ENCODE measurements at regions not wholly inside any gene's neighbourhood (a gene's known extent, or its start where the extent isn't known, plus 50 kb on each side); places are given as distances from the start of the nearest gene placed in this dataset.
A peak's percentile ranks its signal among the peaks of the same experiment; 100 is the strongest.

DNA sequence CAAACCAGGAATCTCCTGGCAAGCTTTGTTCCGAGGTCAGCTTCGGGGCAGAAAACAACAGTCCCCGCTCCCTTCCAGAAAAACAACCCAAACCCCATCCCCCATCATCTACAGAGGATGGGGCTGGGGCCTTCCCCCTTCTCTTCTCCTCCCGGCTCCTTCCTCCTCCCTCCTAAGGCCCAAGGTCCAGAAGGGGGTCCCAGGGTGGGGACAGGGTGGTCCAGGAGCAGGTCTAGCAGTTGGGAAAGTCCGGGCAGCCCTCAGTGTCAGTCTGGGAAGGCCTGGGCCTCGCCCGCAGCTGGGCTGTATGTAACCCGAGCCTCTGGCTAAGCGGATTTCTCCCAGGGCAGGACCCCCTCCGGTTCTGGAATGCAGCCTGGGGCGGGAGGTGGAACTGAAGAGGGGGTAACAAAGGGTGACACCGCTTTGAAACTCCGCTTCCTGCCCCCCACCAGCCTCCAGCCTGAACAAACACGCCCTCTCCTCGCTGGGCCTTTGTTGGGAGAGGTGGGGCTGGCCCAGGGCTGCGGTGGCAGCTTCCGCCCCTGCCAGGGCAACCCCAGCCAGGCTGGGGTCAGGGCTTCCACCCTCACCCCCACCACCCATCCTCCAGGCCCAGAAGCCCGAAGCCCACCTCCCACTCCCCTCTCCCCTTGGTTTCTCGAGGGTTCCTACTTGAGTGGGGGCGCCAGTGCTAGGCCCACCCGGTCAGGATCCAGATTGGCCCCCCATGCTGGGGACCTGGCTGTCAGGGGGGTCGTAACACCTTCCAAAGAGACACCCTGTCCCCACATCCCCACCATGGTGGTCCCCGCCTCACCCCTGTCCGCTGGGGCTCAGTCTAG, 63.5 kb downstream of the C9orf50 start:
- peak overlapping the region; percentile 95 for H2AFZ ChIP-seq (ENCODE audit: low read depth)
- H3K79me2 ChIP-seq (ENCODE audit: insufficient read depth), result no peaks in the 10 kb centered on the region
- H3F3A ChIP-seq (replicated peaks; ENCODE audit: insufficient read depth), result no peaks in the 10 kb centered on the region
- H3K4me1 ChIP-seq (ENCODE audit: control insufficient read depth in 1 of 2, insufficient read depth in 2 of 2, low read depth in 1 of 2, low read length in 1 of 2), result peaks cover 19 to 38% of the 10 kb centered on the region in 2 experiments
- no peak overlapping the region for H3K4me2 ChIP-seq
- WGBS (ENCODE audit: low lambda C conversion rate), result 83% methylated on average over 7 of the region's 24 CpGs
- peak overlapping the region; percentile 20 to 91; a peak in 2 of 4 replicates for H3K27ac ChIP-seq (ENCODE audit: low read depth in 2 of 2, low read length in 1 of 2)
- H3K9me3 ChIP-seq, result no peaks in the 10 kb centered on the region
- CTCF ChIA-PET, result interaction anchor here (1.6 kb wide), 1 partner anchor 58 kb away, joined by 4 read pairs; no protein-coding TSS in a partner anchor
- no peaks in the 10 kb centered on the region for H3K9me2 ChIP-seq
- no peaks in the 10 kb centered on the region for H4K20me1 ChIP-seq (ENCODE audit: insufficient read depth)
- no peaks in the 10 kb centered on the region for H3K36me3 ChIP-seq (replicated peaks in 1 of 2; ENCODE audit: control insufficient read depth in 1 of 2, insufficient read depth in 2 of 2, low read length in 1 of 2)
- no peaks in the 10 kb centered on the region for H3K27me3 ChIP-seq (ENCODE audit: insufficient read depth)
- peak overlapping the region; percentile 55 for H3K9ac ChIP-seq
- H3K4me3 ChIP-seq (ENCODE audit: low read depth in 2 of 2, low read length in 1 of 2), result no peak overlapping the region
- no peak for DNase-seq
- POLR2A ChIA-PET, result no interaction called here
- peak in 1 of 2 experiments; percentile 21; a peak in 1 of 4 replicates for TF ChIP-seq EP300 (IDR thresholded peaks at IDR 0.05; ENCODE audit: borderline replicate concordance in 1 of 2, low read depth in 1 of 2, low read length in 1 of 2)
- no peak for TF ChIP-seq ZBTB33 (IDR thresholded peaks at IDR 0.05; ENCODE audit: borderline replicate concordance, low read depth)
- peak; percentile 9 for TF ChIP-seq CHD2 (IDR thresholded peaks at IDR 0.05; ENCODE audit: low read length, partially characterized antibody)
- TF ChIP-seq, protein P1, sequence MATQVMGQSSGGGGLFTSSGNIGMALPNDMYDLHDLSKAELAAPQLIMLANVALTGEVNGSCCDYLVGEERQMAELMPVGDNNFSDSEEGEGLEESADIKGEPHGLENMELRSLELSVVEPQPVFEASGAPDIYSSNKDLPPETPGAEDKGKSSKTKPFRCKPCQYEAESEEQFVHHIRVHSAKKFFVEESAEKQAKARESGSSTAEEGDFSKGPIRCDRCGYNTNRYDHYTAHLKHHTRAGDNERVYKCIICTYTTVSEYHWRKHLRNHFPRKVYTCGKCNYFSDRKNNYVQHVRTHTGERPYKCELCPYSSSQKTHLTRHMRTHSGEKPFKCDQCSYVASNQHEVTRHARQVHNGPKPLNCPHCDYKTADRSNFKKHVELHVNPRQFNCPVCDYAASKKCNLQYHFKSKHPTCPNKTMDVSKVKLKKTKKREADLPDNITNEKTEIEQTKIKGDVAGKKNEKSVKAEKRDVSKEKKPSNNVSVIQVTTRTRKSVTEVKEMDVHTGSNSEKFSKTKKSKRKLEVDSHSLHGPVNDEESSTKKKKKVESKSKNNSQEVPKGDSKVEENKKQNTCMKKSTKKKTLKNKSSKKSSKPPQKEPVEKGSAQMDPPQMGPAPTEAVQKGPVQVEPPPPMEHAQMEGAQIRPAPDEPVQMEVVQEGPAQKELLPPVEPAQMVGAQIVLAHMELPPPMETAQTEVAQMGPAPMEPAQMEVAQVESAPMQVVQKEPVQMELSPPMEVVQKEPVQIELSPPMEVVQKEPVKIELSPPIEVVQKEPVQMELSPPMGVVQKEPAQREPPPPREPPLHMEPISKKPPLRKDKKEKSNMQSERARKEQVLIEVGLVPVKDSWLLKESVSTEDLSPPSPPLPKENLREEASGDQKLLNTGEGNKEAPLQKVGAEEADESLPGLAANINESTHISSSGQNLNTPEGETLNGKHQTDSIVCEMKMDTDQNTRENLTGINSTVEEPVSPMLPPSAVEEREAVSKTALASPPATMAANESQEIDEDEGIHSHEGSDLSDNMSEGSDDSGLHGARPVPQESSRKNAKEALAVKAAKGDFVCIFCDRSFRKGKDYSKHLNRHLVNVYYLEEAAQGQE (IDR thresholded peaks at IDR 0.05; ENCODE audit: low read depth, low read length), result 0 out of 2 replicates have a peak, but pooled peaks have one; percentile 8
- TF ChIP-seq TCF12 (IDR thresholded peaks at IDR 0.05), result peak; percentile 55; the same call in 1 of the 2 replicates
- TF ChIP-seq RAD21 (IDR thresholded peaks at IDR 0.05; ENCODE audit: low read length), result no peak
- TF ChIP-seq TAF1 (IDR thresholded peaks at IDR 0.05; ENCODE audit: borderline replicate concordance, low read depth, low read length), result 0 out of 2 replicates have a peak, but pooled peaks have one; percentile 22

DNA sequence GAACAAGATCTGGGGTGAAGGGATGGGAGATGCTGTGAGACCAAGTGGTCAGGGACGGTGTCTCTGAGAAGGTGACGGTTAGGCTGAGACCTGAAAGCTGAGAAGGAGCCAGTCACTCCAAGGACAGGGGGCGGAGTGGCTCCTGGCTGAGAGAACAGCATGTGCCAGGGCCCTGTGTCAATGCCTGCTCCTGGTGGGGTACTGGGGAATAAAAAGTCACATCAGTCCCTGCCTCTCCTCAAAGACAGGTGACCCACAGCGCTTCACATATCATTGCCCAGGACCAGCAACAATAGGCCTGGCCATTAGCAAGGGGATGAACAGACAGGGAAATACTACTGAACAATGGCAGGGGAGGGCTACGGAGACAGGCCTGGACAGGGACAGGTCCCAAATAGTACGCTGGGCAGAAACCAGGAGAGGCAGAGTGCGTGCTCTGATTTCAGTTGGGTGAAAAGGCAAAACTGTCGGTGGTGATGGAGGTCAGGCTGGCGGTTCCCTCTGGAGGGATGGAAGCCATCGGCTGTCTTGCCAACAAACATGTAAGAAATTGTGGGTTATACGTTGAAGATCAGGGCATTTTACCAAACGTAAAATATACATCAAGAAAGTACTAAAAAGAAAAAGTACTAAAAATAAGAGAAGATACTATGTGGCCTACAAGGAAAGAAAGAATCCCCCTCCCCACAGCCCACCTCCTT, 64.3 kb downstream of the C9orf50 start:
- Histone ChIP-seq H3K4me1 (ENCODE audit: control insufficient read depth in 1 of 2, insufficient read depth in 2 of 2, low read depth in 1 of 2, low read length in 1 of 2) (peaks cover 19 to 32% of the 10 kb centered on the region in 2 experiments), H3K9me3 (no peaks in the 10 kb centered on the region), H3K27ac (ENCODE audit: low read depth in 2 of 2, low read length in 1 of 2) (peak overlapping the region in 1 of 2 experiments; percentile 91; a peak in 2 of 4 replicates), H3K9me2 (no peaks in the 10 kb centered on the region), H3K9ac (peak overlapping the region; percentile 55), H4K20me1 (ENCODE audit: insufficient read depth) (no peaks in the 10 kb centered on the region), H3K79me2 (ENCODE audit: insufficient read depth) (no peaks in the 10 kb centered on the region), H3F3A (replicated peaks; ENCODE audit: insufficient read depth) (no peaks in the 10 kb centered on the region), H3K36me3 (replicated peaks in 1 of 2; ENCODE audit: control insufficient read depth in 1 of 2, insufficient read depth in 2 of 2, low read length in 1 of 2) (no peaks in the 10 kb centered on the region), H3K4me3 (ENCODE audit: low read depth in 2 of 2, low read length in 1 of 2) (no peak overlapping the region), H2AFZ (ENCODE audit: low read depth) (peak overlapping the region; percentile 95), H3K27me3 (ENCODE audit: insufficient read depth) (no peaks in the 10 kb centered on the region), H3K4me2 (no peak overlapping the region)
- ChIA-PET POLR2A (no interaction called here), CTCF (no interaction called here)
- DNase-seq, result no peak
- TF ChIP-seq USF2 (IDR thresholded peaks at IDR 0.05; ENCODE audit: borderline replicate concordance, low read depth, low read length) (no peak), MXI1 (IDR thresholded peaks at IDR 0.05; ENCODE audit: low read depth, low read length) (no peak), ELF1 (IDR thresholded peaks at IDR 0.05) (no peak)
- 91% methylated on average over 12 of the region's 12 CpGs for WGBS (ENCODE audit: low lambda C conversion rate)
